Suprapubic skin (tissue), 4 donors: ENCODE measurements at regions not wholly inside any gene's neighbourhood (a gene's known extent, or its start where the extent isn't known, plus 50 kb on each side); places are given as distances from the start of the nearest gene placed in this dataset.

Experiments
- DNase-seq, 2 donors: peaks; one replicate each; pipeline ENCODE4 v3.0.0-alpha.2; 2019; ENCODE audit warnings: low spot score in 2 of 2
- H3K27ac ChIP-seq: fragments of 200-600 bp; sonication (generic); one replicate; pipeline ENCODE4 v1.5.1; 2019
- H3K27me3 ChIP-seq: fragments of 200-600 bp; sonication (generic); one replicate; pipeline ENCODE4 v1.5.1; 2019
- H3K36me3 ChIP-seq: fragments of 200-600 bp; sonication (generic); one replicate; pipeline ENCODE4 v1.5.1; 2019
- H3K4me1 ChIP-seq: fragments of 200-600 bp; sonication (generic); one replicate; pipeline ENCODE4 v1.5.1; 2019
- H3K4me3 ChIP-seq: fragments of 200-600 bp; sonication (generic); one replicate; pipeline ENCODE4 v1.5.1; 2019; ENCODE audit warnings: mild to moderate bottlenecking
- H3K9me3 ChIP-seq: fragments of 200-600 bp; sonication (generic); one replicate; pipeline ENCODE4 v1.5.1; 2019
- CTCF ChIP-seq, 2 donors: fragments of 200-600 bp in 1 of 2; fragments of 450-650 bp in 1 of 2; sonication (generic) in 1 of 2; IDR thresholded peaks; one replicate each; pipeline ENCODE4 v1.5.1; 2016 to 2019; ENCODE audit warnings: antibody characterized with exemption in 2 of 2, mild to moderate bottlenecking in 1 of 2, moderate library complexity in 1 of 2
- EP300 ChIP-seq: sonication (generic); formaldehyde crosslinking; IDR thresholded peaks from one replicate; pipeline ENCODE4 v1.6.1; 2017; ENCODE audit warnings: antibody characterized with exemption
- POLR2A ChIP-seq, 2 donors: fragments of 450-650 bp; IDR thresholded peaks; one replicate each; pipeline ENCODE4 v1.6.1; 2017; ENCODE audit warnings: antibody characterized with exemption in 2 of 2, mild to moderate bottlenecking in 2 of 2, moderate library complexity in 2 of 2
- WGBS: methylation state at CpG from one replicate; pipeline ENCODE4 v1.1.5; 2018; 5-methylcytosine and 5-hydroxymethylcytosine counted together

- Histone ChIP-seq H3K36me3 (no peaks in the 10 kb centered on the region), H3K4me1 (no peaks in the 10 kb centered on the region), H3K27me3 (no peaks in the 10 kb centered on the region), H3K4me3 (no peak overlapping the region), H3K9me3 (no peaks in the 10 kb centered on the region), H3K27ac (no peak overlapping the region)
- no peak for DNase-seq
- TF ChIP-seq CTCF (IDR thresholded peaks at IDR 0.05) (no peak), POLR2A (IDR thresholded peaks at IDR 0.05) (no peak), EP300 (no peak)
- 62% methylated on average over 2 of the region's 2 CpGs for WGBS
These were observed 65.1 kb upstream of the POF1B start for GRCh38 chrX:85444613-85445012.
